ENCODE measurements at regions not wholly inside any gene's neighbourhood (a gene's known extent, or its start where the extent isn't known, plus 50 kb on each side); places are given as distances from the start of the nearest gene placed in this dataset.

DNA sequence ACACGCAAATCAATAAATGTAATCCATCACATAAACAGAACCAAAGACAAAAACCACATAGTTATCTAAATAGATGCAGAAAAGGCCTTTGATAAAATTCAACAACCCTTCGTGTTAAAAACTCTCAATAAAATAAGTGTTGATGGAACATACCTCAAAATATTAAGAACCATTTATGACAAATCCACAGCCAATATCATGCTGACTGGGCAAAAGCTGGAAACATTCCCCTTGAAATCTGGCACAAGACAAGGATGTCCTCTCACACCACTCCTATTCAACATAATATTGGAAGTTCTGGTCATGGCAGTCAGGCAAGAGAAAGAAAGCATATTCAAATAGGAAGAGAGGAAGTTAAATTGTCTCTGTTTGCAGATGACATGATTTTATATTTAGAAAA is 1946.3 kb upstream of the CDH9 start:
- no peak for DNase-seq (ENCODE audit: low spot score)

DNA sequence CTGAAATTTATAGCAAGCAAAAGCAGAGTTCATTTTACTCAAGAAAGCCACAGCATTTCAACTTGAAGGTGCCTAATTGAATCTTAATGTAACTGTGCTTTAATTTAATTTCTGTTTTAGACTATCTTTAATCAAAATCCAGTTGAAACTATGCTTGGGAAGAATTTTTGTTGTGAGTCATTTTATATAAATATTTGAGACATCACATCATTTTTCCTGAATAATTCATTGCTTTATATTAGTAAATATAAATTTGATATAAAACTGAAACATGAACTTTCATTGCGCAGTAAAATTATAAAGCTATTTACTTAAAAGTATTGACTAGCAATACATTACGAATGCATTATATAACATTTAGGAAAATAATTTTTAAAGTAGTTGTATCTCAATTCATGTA is 1937.1 kb upstream of the CDH9 start:
- DNase-seq (ENCODE audit: low spot score): no peak

DNA sequence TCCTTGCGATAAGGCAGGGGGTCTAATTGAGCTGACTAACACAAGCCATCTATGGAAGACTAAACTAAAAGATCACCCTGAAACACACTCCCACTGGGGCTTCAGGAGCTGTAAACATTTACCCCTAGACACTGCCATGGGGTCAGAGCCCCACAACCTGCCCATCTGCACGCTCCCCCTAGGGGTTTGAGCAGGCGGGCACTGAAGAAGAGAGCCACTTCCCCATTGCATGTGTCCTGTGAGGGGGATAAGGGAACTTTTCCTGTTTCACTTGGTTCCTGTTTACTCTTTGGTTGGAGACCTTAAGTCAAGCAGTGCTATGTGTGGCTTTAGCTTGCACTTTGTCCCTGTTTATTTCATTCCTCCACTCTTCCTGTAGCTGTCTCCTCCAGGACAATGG is 1929.5 kb upstream of the CDH9 start:
- no peak for DNase-seq (ENCODE audit: low spot score)

DNA sequence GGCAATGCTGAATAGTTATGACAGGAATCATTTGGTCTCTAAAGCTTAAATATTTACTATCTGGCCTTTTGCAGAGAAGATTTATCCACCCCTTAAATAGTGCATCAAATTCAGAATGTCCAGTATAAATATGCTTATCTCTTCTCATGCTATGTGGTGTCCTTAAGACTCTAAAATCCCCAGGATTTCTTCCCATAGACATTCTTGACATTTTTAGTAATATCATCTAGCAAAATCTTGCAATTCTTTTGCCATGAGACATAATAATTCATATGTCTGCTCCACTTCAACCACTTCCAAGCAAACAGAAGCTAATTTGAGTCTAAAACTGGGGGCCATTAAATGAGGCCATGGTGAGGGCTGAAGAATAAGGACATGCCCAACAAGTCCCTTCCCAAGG is 1923.4 kb upstream of the CDH9 start:
- DNase-seq (ENCODE audit: low spot score): no peak

DNA sequence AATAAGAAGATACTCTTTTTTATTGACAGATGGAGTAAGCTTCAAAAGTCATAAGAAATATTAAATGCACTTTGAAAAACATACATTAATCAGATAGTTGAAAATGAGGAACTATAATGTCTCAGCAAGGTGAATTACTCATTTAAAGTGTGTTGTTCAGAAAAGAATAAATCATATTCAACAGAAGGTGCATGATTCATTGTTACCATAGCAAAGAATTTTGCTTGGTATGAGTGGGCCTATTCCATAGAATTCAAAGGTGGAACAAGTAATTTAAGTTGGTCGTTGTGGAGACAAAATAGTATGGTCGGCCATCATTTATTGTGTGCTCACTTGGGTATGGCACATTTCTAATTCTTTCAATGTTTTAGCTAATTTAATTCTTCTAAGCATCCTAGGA is 1920.2 kb upstream of the CDH9 start:
- no peak for DNase-seq (ENCODE audit: low spot score)

DNA sequence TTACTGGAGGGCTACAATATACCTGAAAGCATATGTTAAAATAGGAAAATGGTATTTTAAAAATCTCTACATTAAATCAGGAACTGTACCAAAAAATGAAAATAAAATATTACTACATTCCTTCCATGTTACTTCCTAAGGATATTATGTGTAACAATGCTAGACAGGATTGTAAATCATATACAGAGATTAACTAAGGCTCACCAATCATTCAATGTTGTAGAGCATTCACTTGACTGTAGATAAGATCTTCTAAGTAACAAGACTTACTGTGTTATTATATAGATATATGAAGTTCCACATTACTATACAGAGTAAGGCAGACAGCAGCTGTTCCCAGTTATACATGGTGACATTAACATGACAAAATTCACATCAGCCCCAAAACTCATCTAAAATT is 1919.1 kb upstream of the CDH9 start:
- no peak for DNase-seq (ENCODE audit: low spot score)

DNA sequence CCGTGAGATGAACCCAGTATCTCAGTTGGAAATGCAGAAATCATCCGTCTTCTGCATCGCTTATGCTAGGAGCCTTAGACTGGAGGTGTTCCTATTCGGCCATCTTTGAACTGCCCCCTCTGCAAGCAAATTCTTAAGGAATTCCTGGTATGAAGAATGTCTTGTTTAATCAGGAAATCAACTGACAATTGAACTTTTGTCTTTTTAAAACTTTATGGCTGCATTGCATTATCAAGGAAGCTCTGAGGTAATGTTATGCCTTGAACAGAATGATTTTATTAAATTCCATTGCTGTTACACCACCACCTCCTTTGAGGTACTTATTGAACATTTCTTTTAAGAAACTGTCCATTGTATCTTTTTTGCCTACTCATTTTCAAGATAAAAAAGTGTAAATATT is 1915.7 kb upstream of the CDH9 start:
- DNase-seq (ENCODE audit: low spot score): no peak

DNA sequence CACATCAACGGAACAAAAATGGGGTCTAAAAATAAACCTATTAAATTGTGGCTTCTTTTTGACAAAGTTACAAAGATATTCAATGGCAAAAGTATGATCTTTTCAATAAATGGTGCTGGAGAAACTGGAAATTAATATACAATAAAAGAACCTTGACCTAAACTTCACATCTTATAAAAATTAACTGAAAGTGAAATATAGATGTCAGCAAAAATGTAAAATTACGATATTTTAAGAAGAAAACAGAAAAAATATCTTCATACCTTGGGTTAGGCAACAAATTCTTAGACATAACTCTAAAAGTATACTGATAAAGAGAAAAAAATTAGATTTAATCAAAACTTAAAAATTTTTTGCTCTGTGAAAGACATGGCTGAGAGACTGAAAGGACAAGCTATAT is 1909.5 kb upstream of the CDH9 start:
- no peak for DNase-seq (ENCODE audit: low spot score)

DNA sequence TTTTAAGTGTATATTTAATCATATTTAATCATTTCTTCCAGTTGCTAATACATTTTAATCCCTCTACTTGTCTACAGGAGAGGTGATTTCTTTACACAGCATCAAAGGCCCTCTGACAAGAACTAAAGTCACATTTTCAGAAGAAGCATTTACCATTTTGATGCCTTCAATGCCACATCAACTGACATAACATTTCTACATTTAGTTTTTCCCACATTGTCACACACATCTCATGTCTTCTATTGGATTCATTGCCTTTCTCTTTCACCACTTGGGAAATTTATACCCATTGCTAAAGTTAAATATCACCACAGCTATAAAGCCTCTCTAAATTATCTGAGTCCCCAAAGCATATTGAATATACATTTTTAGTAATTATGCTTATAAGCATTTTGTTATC is 1907.5 kb upstream of the CDH9 start:
- DNase-seq (ENCODE audit: low spot score): no peak

DNA sequence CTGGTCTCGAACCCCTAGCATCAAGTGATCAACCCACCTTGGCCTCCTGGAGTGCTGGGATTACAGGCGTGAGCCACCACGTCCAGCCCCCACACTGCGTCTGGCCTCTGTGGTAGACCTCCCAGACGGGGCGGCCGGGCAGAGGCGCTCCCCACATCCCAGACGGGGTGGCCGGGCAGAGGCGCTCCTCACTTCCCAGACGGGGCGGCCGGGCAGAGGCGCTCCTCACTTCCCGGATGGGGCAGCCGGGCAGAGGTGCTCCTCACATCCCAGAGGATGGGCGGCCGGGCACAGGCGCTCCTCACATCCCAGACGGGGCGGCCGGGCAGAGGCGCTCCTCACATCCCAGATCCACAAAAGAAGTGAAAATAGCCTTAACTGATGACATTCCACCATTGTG is 1891.0 kb upstream of the CDH9 start:
- peak; percentile 45 for DNase-seq (ENCODE audit: low spot score)

DNA sequence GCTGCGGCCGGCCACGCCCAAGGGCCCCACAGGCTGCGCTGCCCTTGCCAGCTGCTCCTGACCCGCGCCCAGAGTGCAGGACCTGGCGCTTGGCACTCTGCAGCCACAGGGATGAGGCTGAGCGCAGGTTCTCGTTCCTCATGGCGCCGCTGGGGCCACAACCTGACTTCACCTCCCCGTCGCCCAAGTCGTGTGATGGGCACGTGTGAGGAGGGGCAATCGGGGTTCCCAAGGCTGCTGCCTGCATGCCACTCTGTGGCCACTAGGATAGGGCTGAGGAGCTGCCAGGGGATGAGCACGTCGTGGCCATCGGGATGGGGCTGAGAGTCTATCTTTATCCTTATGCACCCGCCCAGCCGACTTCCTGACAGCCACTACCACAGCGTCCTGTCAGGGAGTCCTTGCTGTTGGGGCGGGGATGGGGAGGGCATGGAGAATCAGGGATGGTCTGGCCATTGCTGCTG is 1890.0 kb upstream of the CDH9 start:
- DNase-seq (ENCODE audit: low spot score): peak; percentile 68

DNA sequence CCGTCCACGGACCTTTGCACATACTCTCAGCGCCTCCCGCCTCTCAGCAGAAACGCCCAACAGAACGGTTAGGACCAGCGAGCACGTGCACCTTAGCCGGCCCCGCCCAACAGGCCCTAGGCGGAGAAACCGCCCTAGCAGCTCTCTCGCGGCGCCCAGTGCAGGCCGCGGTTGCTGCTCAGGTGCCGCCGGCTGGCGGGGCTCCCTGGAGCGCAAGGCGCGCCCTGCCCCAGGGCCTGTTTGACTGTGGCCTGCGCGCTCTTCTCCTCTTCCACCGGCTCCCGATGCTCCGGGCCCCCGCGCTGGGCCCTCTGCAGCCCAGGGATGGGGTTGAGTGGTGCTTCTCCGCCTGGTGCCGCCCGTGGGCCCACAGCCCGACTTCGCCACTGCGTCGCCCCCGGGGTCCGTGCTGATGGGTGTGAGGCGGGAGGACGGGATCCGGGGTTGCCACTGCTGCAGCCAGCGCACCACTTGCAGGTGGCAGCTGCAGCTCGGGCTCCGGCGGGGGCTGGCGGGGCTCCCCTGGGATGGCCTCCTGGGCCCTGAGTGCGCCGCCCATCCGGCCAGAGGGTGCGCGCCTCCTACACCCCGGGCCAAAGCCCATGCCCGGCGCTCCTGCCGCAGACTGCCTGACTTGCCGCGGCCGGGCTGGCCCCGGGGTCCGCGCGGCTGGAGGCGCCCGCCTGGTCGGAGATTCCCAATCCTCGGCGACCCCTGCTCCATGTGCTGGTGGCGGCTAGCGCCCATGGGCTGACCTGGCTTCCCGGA is 1889.4 kb upstream of the CDH9 start:
- peak; percentile 83 for DNase-seq (ENCODE audit: low spot score)

DNA sequence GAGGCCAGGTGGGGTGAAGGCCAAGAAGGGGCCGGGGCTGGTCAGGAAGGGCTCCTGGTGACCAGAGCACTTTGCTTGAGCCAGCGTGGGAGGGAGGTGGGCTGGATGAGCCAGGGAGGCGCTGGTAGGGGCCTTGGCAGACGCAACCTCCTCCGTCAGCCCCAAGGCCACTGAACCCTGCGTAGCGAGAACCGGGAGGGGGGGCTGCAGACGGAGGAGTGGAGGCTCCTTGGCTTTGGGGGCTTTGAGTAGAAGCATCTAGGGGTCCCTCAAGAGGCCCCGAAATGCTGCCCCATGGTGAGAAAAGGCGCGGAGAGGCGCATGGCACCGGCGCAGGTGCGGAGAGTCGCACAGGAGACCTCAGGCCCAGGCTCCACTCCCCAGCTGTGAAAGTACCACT is 1888.0 kb upstream of the CDH9 start:
- DNase-seq (ENCODE audit: low spot score): peak; percentile 68

DNA sequence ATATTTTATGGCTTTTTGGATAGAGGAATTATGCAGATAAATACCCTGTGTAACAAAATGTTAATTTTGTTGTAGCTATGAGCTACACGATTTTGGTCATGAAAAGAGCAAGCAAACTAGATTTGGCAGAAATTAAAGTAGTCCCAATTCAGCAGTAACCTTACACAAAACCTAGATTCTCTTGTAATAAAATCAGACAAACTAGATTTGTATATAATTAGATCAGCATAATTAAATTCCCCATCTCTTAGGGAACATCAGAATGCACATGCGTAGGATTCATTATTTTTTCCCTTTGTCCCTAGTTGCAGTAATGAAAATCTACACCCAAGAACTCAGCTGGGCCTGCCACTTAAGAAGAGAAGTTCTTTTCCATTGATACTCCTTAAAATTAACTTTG is 1879.2 kb upstream of the CDH9 start:
- DNase-seq (ENCODE audit: low spot score): no peak

DNA sequence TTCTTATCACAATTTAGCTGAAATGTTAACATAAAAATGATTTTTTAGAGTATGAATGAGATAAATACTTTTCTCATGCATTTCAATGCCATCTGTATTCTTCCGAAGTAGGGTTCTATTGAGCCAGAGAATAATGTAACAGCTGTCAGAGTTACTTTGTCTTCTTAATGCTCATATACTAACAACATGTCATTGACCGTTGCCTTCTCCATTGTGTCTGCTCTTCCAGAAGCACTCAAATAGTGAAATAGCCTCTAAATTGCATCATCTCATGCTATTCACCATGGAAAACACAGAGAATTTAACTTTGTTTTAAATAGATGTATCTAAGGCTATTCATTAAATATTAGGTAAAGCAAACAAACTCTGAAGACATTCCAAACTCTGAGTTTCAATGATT is 1875.9 kb upstream of the CDH9 start:
- DNase-seq (ENCODE audit: low spot score): no peak

DNA sequence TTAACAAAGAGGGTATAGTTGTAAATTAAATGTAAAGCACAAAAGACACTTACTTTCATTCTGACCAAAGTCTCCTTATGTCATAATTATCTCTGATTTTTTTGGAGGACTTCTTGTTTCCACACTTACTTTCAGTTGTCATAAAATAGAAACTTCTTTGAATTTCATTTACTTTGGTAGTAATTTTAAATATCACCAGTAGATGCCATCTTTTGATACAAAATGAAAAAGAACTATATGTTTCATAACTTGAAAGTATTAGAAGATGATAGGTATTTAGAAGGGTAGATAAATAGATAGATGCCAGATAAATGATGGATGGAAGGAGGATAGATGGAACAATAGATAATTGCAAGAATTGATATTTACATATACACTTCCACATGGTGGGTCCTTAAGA is 1865.3 kb upstream of the CDH9 start:
- no peak for DNase-seq (ENCODE audit: low spot score)

DNA sequence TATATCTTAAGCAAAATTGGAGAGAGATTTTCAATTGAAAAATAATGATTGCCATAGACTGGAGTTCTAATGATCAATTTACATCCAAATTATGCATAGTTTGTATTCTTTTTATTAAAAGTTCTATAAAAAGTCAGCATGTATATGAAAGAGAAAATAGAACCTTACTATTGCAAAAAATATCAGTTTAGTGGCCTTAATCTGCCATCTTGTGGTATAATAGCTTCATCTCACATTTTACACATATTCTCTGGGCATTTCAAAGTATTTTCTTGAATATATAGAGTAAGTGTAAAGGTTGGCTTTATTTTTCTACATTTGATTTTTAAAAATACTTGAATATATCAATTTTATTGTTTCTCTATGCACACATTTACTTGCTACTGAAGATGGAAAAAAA is 1858.6 kb upstream of the CDH9 start:
- DNase-seq (ENCODE audit: low spot score): no peak

DNA sequence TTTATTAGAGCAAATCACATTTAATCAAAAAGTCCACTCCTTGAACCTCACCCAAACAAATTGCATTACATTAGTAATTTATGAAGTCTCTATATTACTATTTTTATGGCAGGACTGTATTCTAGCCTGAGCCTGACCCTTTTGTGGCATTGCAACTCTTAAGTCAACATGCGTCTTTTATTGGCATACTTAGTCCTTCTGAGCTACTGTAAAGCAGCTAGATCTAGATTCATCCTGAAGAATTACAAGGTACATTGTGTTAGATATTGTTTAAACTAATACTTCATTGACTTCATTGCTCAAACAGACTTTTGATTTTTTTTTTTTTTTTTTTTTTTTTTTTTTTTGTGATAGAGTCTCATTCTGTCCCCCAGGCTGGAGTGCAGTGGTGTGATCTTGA is 1842.5 kb upstream of the CDH9 start:
- no peak for DNase-seq (ENCODE audit: low spot score)

DNA sequence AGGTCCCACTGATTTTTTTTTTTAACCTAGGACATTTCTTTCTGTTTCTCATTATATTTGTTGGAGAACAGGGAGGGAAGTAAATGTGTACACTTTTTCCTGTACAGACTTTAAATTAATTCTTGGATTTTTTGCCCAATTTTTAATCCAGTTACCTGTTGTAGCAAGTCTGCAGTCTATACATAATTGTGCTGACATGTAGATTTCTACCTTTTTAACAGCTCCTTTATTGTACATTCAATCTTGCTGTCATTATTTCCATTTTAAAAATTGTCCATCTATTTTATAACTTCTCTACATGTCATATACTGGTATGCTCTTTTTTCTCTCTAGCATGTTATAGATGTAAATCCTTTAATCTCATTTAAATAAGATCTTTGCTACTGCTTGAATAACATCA is 1838.7 kb upstream of the CDH9 start:
- no peak for DNase-seq (ENCODE audit: low spot score)

DNA sequence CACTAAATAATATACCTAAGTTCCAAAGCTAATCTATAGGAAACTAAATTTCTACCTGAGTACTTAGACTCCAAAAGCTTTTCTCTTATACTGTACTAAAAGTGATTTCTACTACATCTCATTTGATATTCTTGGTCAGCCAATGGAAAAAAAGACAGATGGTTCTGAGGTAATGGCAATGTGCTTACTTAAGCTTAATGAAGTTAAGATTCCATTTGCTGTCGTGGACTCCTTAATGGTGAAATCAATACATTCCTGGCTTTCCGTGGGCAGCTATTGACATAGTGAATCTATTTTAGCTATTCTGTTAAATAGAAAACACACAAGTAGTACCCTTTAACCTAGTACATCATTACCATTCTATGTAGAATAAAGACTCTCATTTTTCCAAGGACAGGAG is 1825.6 kb upstream of the CDH9 start:
- no peak for DNase-seq (ENCODE audit: low spot score)

DNA sequence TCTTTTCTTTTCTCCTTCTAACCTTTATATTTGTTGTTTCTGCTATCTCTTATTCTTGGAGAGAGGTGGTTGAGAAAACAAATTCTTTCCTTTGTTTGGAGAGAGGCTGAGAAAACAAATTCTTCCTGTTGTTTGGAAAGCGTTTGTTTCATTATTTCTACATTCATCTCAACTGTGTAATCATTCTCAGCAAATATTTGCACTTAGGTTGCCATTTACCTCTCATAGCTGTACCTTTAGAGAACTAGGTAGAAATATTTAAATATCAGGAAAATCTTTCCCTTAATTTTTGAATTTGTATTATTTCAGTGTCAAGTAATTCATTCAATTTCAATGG is 1824.4 kb upstream of the CDH9 start:
- DNase-seq (ENCODE audit: low spot score): no peak

DNA sequence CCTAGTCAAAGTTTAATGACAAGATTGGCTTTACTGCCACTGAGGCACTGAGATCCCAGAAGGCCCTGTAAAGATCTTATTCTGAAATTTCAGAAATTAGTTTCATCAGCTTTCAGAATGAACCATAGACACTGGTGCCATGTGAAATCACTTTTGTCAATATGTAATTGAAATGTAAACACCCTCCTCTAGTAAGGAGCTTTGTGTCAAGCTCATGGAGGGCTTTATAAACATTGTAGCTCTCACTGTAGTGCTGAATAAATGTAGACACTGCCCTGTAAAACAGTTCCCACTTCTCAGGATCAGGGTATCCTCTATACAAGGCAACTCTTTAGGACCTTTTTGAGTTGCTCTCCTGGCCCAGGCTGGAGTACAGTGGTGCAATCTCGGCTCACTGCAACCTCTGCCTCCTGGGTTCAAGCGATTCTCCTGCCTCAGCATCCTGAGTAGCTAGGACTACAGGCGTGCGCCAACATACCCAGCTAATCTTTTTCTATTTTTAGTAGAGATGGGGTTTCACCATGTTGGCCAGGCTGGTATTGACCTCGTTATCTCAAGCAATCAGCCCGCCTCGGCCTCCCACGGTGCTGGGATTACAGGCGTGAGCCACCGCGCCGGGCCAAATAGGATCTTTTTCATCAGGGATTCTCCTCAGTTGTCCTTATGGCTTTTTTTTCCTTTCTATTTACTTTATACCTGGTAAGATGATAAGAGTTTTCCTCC is 1823.9 kb upstream of the CDH9 start:
- DNase-seq (ENCODE audit: low spot score): no peak

DNA sequence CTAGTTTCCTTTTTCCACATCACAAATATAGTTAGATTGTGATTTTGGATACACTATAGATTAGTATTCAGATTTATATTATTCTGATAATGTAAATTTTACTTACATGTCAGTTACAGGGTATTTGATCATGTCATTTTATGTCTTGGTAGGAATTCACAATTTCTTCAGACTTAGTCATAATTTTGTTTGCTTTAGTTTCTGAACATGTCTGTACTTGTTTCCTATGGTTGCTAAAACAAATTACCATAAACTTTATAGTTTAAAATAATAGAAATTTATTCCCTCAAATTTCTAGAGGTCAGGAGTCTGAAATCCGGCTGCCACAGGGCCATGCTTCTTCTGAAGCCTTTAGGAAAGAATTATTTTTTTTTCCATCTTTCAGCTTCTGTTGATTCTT is 1817.2 kb upstream of the CDH9 start:
- no peak for DNase-seq (ENCODE audit: low spot score)

All from mesenteric fat pad (tissue), 1 donor.